ENCODE measurements at regions not wholly inside any gene's neighbourhood (a gene's known extent, or its start where the extent isn't known, plus 50 kb on each side); places are given as distances from the start of the nearest gene placed in this dataset.

DNA sequence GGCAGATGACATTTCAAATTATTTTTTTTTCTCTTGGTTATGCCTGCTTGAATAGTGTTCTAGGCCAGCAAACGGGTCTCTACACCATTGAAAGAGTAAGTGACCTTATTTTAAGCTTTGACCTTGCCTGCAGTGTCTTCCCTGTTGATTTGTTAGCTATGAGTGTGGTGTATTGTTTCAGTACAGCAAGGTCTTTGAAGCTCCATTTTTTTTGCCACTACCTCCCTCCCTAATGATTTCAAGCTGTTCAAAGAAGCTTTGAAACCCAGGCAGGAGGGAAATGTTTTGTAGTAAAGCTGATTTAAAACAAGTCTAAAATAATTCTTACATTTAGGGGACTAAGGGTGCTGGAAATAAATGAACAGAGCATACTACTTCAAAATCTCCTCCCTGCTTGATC is 1249.8 kb downstream of the ROBO1 start:
- TF ChIP-seq, protein P1, sequence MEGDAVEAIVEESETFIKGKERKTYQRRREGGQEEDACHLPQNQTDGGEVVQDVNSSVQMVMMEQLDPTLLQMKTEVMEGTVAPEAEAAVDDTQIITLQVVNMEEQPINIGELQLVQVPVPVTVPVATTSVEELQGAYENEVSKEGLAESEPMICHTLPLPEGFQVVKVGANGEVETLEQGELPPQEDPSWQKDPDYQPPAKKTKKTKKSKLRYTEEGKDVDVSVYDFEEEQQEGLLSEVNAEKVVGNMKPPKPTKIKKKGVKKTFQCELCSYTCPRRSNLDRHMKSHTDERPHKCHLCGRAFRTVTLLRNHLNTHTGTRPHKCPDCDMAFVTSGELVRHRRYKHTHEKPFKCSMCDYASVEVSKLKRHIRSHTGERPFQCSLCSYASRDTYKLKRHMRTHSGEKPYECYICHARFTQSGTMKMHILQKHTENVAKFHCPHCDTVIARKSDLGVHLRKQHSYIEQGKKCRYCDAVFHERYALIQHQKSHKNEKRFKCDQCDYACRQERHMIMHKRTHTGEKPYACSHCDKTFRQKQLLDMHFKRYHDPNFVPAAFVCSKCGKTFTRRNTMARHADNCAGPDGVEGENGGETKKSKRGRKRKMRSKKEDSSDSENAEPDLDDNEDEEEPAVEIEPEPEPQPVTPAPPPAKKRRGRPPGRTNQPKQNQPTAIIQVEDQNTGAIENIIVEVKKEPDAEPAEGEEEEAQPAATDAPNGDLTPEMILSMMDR (IDR thresholded peaks at IDR 0.05) = no peak
- TF ChIP-seq POLR2A (IDR thresholded peaks at IDR 0.05) = no peak

Data from Peyer's patch (tissue), 4 donors.